ENCODE measurements at regions not wholly inside any gene's neighbourhood (a gene's known extent, or its start where the extent isn't known, plus 50 kb on each side); places are given as distances from the start of the nearest gene placed in this dataset.

DNA sequence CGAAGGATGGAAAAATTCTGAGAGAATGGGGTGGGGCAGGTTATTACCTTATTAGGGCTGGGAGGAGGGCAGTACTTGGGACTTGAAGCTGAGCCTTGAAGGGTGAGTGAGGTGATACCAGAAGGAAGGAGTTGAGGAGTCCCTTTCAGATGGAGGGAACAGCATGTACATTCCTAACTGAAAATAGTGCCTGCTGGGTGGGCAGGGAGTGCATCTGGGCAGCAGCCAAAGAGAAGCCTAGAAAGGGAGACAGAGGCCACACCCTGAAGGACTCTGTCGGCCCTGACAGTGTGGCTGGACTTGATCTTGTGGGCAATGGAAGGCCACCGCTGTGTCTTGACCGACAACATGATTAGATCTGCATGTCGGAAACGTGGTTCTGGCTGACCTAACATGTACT is 147.6 kb downstream of the NDUFA12 start:
- no peak for TF ChIP-seq CTCF (IDR thresholded peaks at IDR 0.05; ENCODE audit: unreplicated experiment)
- no peak for DNase-seq
- H3K36me3 Mint-ChIP-seq (ENCODE audit: insufficient read depth, unreplicated experiment): no peaks in the 10 kb centered on the region
- H3K27ac Mint-ChIP-seq (ENCODE audit: unreplicated experiment): no peak overlapping the region
- H3K9me3 Mint-ChIP-seq (ENCODE audit: low read depth, unreplicated experiment): peaks cover 4% of the 10 kb centered on the region
- peaks cover 37% of the 10 kb centered on the region for H3K27me3 Mint-ChIP-seq (ENCODE audit: unreplicated experiment)
- no peaks in the 10 kb centered on the region for H3K4me1 Mint-ChIP-seq (ENCODE audit: low read depth, unreplicated experiment)
- CTCF ChIA-PET: interaction anchor here (0.6 kb wide), 1 partner anchor 14 kb away, joined by 3 read pairs; no protein-coding TSS in a partner anchor
- H3K4me3 Mint-ChIP-seq (ENCODE audit: low read depth, unreplicated experiment): no peak overlapping the region
- intact Hi-C loops (cut with micrococcal nuclease; ENCODE audit: unreplicated experiment): no loop called here
- no TSS peak for BruUV-seq (replicated peaks)

DNA sequence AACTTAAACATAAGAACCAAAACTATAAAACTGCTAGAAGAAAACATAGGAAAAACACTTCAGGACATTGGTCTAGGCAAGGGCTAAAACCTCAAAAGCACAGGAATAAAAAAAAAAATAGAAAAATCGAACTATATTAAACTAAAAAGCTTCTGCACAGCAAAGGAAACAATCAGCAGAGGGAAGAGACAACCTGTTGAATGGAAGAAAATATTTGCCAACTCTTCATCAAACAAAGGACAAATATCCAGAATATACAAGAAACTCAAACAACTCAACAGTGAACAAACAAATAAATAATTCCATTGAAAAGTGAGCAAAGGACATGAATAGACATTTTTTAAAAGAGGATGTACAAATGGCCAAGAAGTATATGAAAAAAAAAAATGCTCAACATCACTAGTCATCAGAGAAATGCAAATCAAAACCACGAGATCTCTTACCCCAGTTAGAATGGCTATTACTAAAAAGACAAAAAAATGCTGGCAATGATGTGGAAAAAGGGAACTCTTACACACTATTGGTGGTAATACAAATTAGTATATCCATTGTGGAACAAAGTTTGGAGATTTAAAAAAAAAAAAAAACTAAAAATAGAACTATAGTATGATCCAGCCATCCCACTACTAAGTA is 152.0 kb downstream of the NDUFA12 start:
- no peaks in the 10 kb centered on the region for H3K36me3 Mint-ChIP-seq (ENCODE audit: insufficient read depth, unreplicated experiment)
- no peaks in the 10 kb centered on the region for H3K9me3 Mint-ChIP-seq (ENCODE audit: low read depth, unreplicated experiment)
- peaks cover 69% of the 10 kb centered on the region for H3K27me3 Mint-ChIP-seq (ENCODE audit: unreplicated experiment)
- no peak overlapping the region for H3K4me3 Mint-ChIP-seq (ENCODE audit: low read depth, unreplicated experiment)
- H3K27ac Mint-ChIP-seq (ENCODE audit: unreplicated experiment): no peak overlapping the region
- CTCF ChIA-PET: no interaction called here
- H3K4me1 Mint-ChIP-seq (ENCODE audit: low read depth, unreplicated experiment): no peaks in the 10 kb centered on the region
- DNase-seq: no peak
- intact Hi-C loops (cut with micrococcal nuclease; ENCODE audit: unreplicated experiment): no loop called here
- BruUV-seq (replicated peaks): no TSS peak
- TF ChIP-seq CTCF (IDR thresholded peaks at IDR 0.05; ENCODE audit: unreplicated experiment): no peak

GRCh38 chr12:94849411-94849976 is 154.0 kb downstream of the NDUFA12 start:
- H3K36me3 Mint-ChIP-seq (ENCODE audit: insufficient read depth, unreplicated experiment): no peaks in the 10 kb centered on the region
- no peak overlapping the region for H3K4me3 Mint-ChIP-seq (ENCODE audit: low read depth, unreplicated experiment)
- DNase-seq: no peak
- peaks cover 80% of the 10 kb centered on the region for H3K27me3 Mint-ChIP-seq (ENCODE audit: unreplicated experiment)
- H3K4me1 Mint-ChIP-seq (ENCODE audit: low read depth, unreplicated experiment): no peaks in the 10 kb centered on the region
- no TSS peak for BruUV-seq (replicated peaks)
- H3K9me3 Mint-ChIP-seq (ENCODE audit: low read depth, unreplicated experiment): no peaks in the 10 kb centered on the region
- CTCF ChIA-PET: no interaction called here
- intact Hi-C loops (cut with micrococcal nuclease; ENCODE audit: unreplicated experiment): no loop called here
- no peak for TF ChIP-seq CTCF (IDR thresholded peaks at IDR 0.05; ENCODE audit: unreplicated experiment)
- no peak overlapping the region for H3K27ac Mint-ChIP-seq (ENCODE audit: unreplicated experiment)

- Mint-ChIP-seq H3K4me1 (ENCODE audit: low read depth, unreplicated experiment) (no peaks in the 10 kb centered on the region), H3K4me3 (ENCODE audit: low read depth, unreplicated experiment) (no peak overlapping the region), H3K36me3 (ENCODE audit: insufficient read depth, unreplicated experiment) (no peaks in the 10 kb centered on the region), H3K27ac (ENCODE audit: unreplicated experiment) (no peak overlapping the region), H3K9me3 (ENCODE audit: low read depth, unreplicated experiment) (no peaks in the 10 kb centered on the region), H3K27me3 (ENCODE audit: unreplicated experiment) (peaks cover 80% of the 10 kb centered on the region)
- CTCF ChIA-PET: no interaction called here
- no peak for DNase-seq
- BruUV-seq (replicated peaks): no TSS peak
- no peak for TF ChIP-seq CTCF (IDR thresholded peaks at IDR 0.05; ENCODE audit: unreplicated experiment)
- intact Hi-C loops (cut with micrococcal nuclease; ENCODE audit: unreplicated experiment): no loop called here
Observed at GRCh38 chr12:94848966-94849365, 154.5 kb downstream of the NDUFA12 start.

Data from Calu3 (cell line).